ENCODE measurements at regions not wholly inside any gene's neighbourhood (a gene's known extent, or its start where the extent isn't known, plus 50 kb on each side); places are given as distances from the start of the nearest gene placed in this dataset.

DNA sequence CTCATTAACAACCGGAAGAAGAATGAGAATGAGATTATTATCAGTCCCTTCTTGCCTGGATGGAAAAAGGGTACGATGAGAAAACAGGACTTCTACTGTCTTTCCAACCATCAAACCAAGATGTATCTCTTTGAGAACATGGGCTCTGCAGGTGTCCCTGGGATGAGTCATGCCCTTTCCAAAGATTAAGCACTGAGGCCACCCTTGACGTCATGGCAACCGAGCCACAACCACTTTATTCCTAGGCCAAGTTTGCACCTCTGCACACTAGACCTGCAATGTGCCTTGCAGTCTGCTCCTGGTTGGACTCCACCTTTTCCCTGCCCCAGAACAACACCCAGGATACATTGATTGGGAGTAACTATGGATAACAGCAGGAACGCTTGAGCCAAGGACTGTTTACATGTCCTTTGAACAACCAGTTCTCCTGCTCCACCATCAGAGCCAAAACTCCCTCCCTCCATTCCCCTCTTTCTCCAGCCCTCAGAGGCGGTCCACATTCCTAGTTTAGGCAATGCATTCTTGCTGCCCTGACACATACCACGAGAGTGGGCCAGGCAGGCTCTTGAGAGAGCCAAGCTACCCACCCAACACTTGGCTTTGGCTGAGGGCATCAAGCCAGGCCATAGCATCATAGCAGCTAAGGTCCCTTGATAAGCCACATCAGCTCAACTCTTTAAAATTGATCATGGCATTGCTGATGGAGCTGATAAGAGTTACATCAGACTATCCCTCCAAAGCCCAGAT lies 310.7 kb downstream of the TNS1 start:
- H3K27ac ChIP-seq, result no peak overlapping the region
- TF ChIP-seq, protein P1, sequence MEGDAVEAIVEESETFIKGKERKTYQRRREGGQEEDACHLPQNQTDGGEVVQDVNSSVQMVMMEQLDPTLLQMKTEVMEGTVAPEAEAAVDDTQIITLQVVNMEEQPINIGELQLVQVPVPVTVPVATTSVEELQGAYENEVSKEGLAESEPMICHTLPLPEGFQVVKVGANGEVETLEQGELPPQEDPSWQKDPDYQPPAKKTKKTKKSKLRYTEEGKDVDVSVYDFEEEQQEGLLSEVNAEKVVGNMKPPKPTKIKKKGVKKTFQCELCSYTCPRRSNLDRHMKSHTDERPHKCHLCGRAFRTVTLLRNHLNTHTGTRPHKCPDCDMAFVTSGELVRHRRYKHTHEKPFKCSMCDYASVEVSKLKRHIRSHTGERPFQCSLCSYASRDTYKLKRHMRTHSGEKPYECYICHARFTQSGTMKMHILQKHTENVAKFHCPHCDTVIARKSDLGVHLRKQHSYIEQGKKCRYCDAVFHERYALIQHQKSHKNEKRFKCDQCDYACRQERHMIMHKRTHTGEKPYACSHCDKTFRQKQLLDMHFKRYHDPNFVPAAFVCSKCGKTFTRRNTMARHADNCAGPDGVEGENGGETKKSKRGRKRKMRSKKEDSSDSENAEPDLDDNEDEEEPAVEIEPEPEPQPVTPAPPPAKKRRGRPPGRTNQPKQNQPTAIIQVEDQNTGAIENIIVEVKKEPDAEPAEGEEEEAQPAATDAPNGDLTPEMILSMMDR (conservative IDR thresholded peaks at IDR 0.05), result no peak

DNA sequence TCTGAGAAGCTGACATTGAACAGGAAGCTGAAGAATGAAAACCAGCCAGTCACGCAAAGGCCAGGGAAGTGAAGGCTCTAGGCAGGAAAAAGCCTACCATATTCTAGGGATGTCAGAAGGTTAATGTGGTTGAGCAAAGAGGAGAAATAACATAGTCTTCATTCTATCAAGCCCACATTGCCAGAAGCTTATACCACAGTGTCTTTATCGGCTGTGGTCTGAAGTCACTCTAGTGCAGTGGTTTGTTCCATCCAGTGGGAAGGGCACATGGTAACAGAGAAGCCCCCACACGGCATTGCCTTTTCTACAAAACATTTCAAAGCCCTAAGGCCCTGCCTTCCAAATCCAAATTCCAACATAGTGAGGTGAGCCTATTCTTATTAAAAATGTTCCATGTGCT lies 311.3 kb downstream of the TNS1 start:
- H3K27ac ChIP-seq, result no peak overlapping the region
- TF ChIP-seq, protein P1 (conservative IDR thresholded peaks at IDR 0.05), result no peak

DNA sequence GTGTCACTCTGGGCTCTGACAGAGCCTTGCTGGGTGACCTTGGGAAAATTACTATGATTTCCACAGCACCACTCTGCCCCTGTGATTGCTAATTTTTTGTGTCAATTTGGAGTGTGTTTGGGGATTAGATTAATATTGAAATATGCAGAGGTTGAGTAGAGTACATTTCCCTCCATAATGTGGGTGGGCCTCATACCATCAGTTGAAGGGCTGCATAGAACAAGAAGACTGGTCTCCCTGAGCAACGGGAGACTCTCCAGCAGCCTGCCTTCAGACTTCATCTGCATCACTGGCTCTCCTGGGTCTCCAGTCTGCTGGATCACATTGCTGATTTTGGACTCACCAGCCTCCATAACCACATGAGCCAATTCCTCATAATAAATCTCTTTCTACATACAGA lies 313.7 kb downstream of the TNS1 start:
- TF ChIP-seq, protein P1 (conservative IDR thresholded peaks at IDR 0.05), result no peak

DNA sequence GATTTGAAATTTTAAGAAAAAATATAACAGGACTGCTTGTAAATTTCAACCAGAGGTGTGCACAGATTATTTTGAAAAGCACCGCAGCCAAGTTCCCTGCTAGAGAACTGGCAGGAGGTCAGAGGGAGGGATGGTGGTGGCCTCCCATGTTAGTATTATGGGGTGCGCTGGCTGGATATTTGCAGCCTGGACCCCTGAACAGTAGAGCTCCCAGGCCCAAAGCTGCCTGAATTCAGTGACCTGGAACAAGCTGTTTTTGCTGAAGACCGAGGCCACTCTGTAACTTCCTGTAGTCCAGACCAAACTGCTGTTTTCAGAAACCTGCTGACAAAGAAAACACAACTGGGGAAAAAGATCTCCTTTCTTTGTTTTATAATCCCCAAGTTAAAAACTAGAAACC lies 314.3 kb downstream of the TNS1 start:
- no peak overlapping the region for H3K27ac ChIP-seq
- TF ChIP-seq, protein P1 (conservative IDR thresholded peaks at IDR 0.05), result no peak

More for the DNA sequence above, 313.7 kb downstream of the TNS1 start:
- no peak overlapping the region for H3K27ac ChIP-seq

DNA sequence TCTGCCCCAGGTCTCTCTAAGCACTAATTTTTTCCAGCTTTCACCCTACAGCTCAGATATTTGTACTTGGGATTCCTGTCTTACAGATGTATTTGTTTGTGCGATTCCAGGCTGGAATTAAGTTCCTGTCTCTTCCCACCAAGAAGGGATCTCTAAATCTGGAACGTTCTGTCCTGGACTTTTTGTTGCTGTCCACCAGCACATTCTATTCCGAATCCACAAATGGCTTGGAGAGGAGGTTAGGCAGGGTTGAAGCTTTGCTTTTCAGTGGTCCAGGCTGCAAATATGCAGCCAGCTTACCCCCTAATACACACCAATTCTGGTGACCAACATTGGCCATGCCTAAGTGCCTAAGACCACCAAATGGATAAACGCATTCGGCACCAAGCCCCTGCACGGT lies 315.0 kb downstream of the TNS1 start:
- H3K27ac ChIP-seq, result no peak overlapping the region
- TF ChIP-seq, protein P1 (conservative IDR thresholded peaks at IDR 0.05), result no peak

DNA sequence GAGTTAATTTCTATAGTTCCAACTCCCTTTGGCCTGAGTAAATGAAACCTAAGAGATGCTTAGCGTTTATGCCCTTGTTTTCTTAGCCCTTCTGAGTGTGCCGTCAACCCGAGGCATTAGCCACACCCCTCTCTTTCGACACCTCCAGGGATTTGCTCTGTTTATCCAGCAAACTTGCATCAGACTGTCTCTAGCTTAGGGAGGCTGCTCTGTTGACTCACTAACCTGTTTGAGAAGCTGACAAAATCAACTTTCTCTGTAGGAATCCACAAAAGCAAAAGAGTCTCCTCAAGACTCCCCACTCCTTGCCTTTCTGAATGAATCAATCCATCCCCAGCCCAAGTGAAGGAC lies 317.6 kb downstream of the TNS1 start:
- TF ChIP-seq, protein P1 (conservative IDR thresholded peaks at IDR 0.05), result no peak

DNA sequence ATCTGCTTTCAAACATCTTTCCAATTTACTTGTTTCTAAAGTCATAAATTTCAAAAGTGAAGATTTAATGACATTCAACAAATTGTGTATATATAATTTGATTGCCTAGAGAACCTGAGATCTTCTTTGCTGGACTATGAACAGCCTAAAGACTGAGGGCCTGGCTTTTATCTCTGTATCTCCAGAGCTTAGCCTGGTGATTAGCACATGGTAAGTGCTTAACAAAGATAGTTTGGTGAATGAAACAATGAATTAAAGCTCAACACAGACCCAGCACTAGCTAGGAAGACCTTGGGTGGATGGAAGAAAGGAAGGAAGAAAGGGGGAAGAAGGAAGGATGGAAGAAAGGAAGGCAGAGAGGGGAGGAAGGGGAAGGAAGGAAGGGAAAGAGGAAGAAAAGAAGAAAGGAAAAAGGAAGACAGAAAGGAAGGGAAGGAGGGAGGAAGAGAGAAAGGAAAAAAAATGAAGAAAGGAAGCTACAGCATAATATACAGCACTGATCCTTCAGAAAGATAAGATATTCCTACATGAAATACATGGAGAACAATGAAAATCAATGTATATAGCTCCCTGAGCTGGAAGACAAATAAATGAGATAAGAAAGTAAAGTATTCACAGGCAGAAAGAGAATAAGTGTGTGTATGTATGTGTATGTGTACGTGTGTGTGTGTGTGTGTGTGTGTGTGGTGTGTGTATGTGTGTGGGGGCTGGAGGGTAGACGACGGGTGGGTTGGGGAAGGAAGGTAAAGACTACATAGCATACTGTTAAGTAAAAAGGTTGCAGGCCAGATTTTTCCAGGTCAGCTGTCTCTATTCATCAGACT lies 318.2 kb downstream of the TNS1 start:
- peak overlapping the region; percentile 26; the same call in 1 of the 2 replicates for H3K27ac ChIP-seq
- TF ChIP-seq, protein P1 (conservative IDR thresholded peaks at IDR 0.05), result no peak

More for the DNA sequence above, 317.6 kb downstream of the TNS1 start:
- H3K27ac ChIP-seq, result peak overlapping the region; percentile 26; the same call in 1 of the 2 replicates
